Large intestine (tissue), 3 donors: ENCODE measurements at regions not wholly inside any gene's neighbourhood (a gene's known extent, or its start where the extent isn't known, plus 50 kb on each side); places are given as distances from the start of the nearest gene placed in this dataset.

Experiments used
- DNase-seq, 2 donors: peaks; one replicate each; pipeline versions ENCODE4 v3.0.0 to v3.0.0-alpha.2; 2013
- H3K27ac ChIP-seq: one replicate; pipeline ENCODE4 v1.5.1; 2013; ENCODE audit warnings: low read length
- H3K27me3 ChIP-seq: 2 replicates; pipeline ENCODE4 v1.6.1; 2013; ENCODE audit warnings: low read length; ENCODE audit not compliant: control insufficient read depth, insufficient read depth
- H3K36me3 ChIP-seq: 2 replicates; pipeline ENCODE4 v1.6.1; 2013; ENCODE audit warnings: low read length; ENCODE audit not compliant: control insufficient read depth, insufficient read depth
- H3K4me1 ChIP-seq: one replicate; pipeline ENCODE4 v1.6.1; 2013; ENCODE audit warnings: low read length; ENCODE audit not compliant: control insufficient read depth, insufficient read depth
- H3K4me3 ChIP-seq: one replicate; pipeline ENCODE4 v1.5.1; 2013; ENCODE audit warnings: low read length
- H3K9me3 ChIP-seq: one replicate; pipeline ENCODE4 v1.6.1; 2013; ENCODE audit warnings: mild to moderate bottlenecking, low read depth, low read length, moderate library complexity; ENCODE audit not compliant: control insufficient read depth
- WGBS: methylation state at CpG from one replicate; pipeline ENCODE4 v1.1.5; 2013; ENCODE audit warnings: low lambda C conversion rate; ENCODE audit not compliant: insufficient coverage; 5-methylcytosine and 5-hydroxymethylcytosine counted together

- 82% methylated on average over 1 of the region's 2 CpGs for WGBS
- H3K27me3 ChIP-seq, result peaks cover 2% of the 10 kb centered on the region
- no peaks in the 10 kb centered on the region for H3K4me1 ChIP-seq
- no peak overlapping the region for H3K27ac ChIP-seq
- no peak for DNase-seq
- H3K36me3 ChIP-seq, result no peaks in the 10 kb centered on the region
- no peaks in the 10 kb centered on the region for H3K9me3 ChIP-seq
- H3K4me3 ChIP-seq, result no peak overlapping the region
These were observed 352.7 kb downstream of the MLLT3 start for GRCh38 chr9:20269620-20270019.

GRCh38 chr9:20264896-20265295, 357.4 kb downstream of the MLLT3 start:
- Histone ChIP-seq H3K4me1 (no peaks in the 10 kb centered on the region), H3K9me3 (no peaks in the 10 kb centered on the region), H3K27me3 (no peaks in the 10 kb centered on the region), H3K4me3 (no peak overlapping the region), H3K36me3 (no peaks in the 10 kb centered on the region), H3K27ac (no peak overlapping the region)
- no CpG with 5 or more reads among the region's 7 CpGs for WGBS
- no peak for DNase-seq

- Histone ChIP-seq H3K27me3 (no peaks in the 10 kb centered on the region), H3K27ac (no peak overlapping the region), H3K4me1 (no peaks in the 10 kb centered on the region), H3K4me3 (no peak overlapping the region), H3K9me3 (no peaks in the 10 kb centered on the region), H3K36me3 (no peaks in the 10 kb centered on the region)
- WGBS, result no CpG with 5 or more reads among the region's 4 CpGs
- no peak for DNase-seq
These were observed 359.7 kb downstream of the MLLT3 start for GRCh38 chr9:20262611-20263010.

GRCh38 chr9:20256284-20256948, 365.9 kb downstream of the MLLT3 start:
- no peak overlapping the region for H3K4me3 ChIP-seq
- no peaks in the 10 kb centered on the region for H3K9me3 ChIP-seq
- WGBS, result no CpG with 5 or more reads among the region's 1 CpG
- no peak for DNase-seq
- no peaks in the 10 kb centered on the region for H3K4me1 ChIP-seq
- H3K36me3 ChIP-seq, result no peaks in the 10 kb centered on the region
- no peaks in the 10 kb centered on the region for H3K27me3 ChIP-seq
- no peak overlapping the region for H3K27ac ChIP-seq

- no peak for DNase-seq
- Histone ChIP-seq H3K36me3 (no peaks in the 10 kb centered on the region), H3K27me3 (no peaks in the 10 kb centered on the region), H3K4me3 (no peak overlapping the region), H3K27ac (no peak overlapping the region), H3K4me1 (no peaks in the 10 kb centered on the region), H3K9me3 (no peaks in the 10 kb centered on the region)
- no CpG with 5 or more reads among the region's 3 CpGs for WGBS
These were observed 367.2 kb downstream of the MLLT3 start for GRCh38 chr9:20255052-20255451.

- no peak overlapping the region for H3K27ac ChIP-seq
- no peaks in the 10 kb centered on the region for H3K4me1 ChIP-seq
- no peaks in the 10 kb centered on the region for H3K27me3 ChIP-seq
- no peak for DNase-seq
- H3K4me3 ChIP-seq, result no peak overlapping the region
- H3K9me3 ChIP-seq, result no peaks in the 10 kb centered on the region
- WGBS, result no CpG with 5 or more reads among the region's 5 CpGs
- no peaks in the 10 kb centered on the region for H3K36me3 ChIP-seq
These were observed 368.7 kb downstream of the MLLT3 start for GRCh38 chr9:20253635-20254034.

- WGBS, result no CpG with 5 or more reads among the region's 1 CpG
- Histone ChIP-seq H3K36me3 (no peaks in the 10 kb centered on the region), H3K4me3 (no peak overlapping the region), H3K9me3 (no peaks in the 10 kb centered on the region), H3K4me1 (no peaks in the 10 kb centered on the region), H3K27ac (no peak overlapping the region), H3K27me3 (no peaks in the 10 kb centered on the region)
- DNase-seq, result no peak
These were observed 369.5 kb downstream of the MLLT3 start for GRCh38 chr9:20252778-20253177.

- H3K4me3 ChIP-seq, result no peak overlapping the region
These were observed 371.5 kb downstream of the MLLT3 start for GRCh38 chr9:20250791-20251190.

GRCh38 chr9:20244271-20244670, 378.0 kb downstream of the MLLT3 start:
- Histone ChIP-seq H3K9me3 (no peaks in the 10 kb centered on the region), H3K4me1 (no peaks in the 10 kb centered on the region), H3K27me3 (no peaks in the 10 kb centered on the region), H3K27ac (no peak overlapping the region), H3K4me3 (no peak overlapping the region), H3K36me3 (no peaks in the 10 kb centered on the region)
- DNase-seq, result no peak
- WGBS, result 100% methylated on average over 1 of the region's 6 CpGs

More at GRCh38 chr9:20250791-20251190, 371.5 kb downstream of the MLLT3 start:
- DNase-seq, result no peak
- H3K27me3 ChIP-seq, result no peaks in the 10 kb centered on the region
- no peaks in the 10 kb centered on the region for H3K4me1 ChIP-seq
- H3K27ac ChIP-seq, result no peak overlapping the region
- H3K36me3 ChIP-seq, result no peaks in the 10 kb centered on the region
- WGBS, result no CpG with 5 or more reads among the region's 6 CpGs
- no peaks in the 10 kb centered on the region for H3K9me3 ChIP-seq

GRCh38 chr9:20243841-20244240, 378.5 kb downstream of the MLLT3 start:
- no peaks in the 10 kb centered on the region for H3K4me1 ChIP-seq
- no peak for DNase-seq
- no peaks in the 10 kb centered on the region for H3K36me3 ChIP-seq
- no peaks in the 10 kb centered on the region for H3K9me3 ChIP-seq
- H3K27ac ChIP-seq, result no peak overlapping the region
- H3K27me3 ChIP-seq, result no peaks in the 10 kb centered on the region
- no peak overlapping the region for H3K4me3 ChIP-seq
- WGBS, result 60% methylated on average over 1 of the region's 6 CpGs

- no peak for DNase-seq
- H3K4me3 ChIP-seq, result no peak overlapping the region
- no peaks in the 10 kb centered on the region for H3K36me3 ChIP-seq
- no peaks in the 10 kb centered on the region for H3K27me3 ChIP-seq
- WGBS, result 59% methylated on average over 3 of the region's 10 CpGs
- H3K9me3 ChIP-seq, result no peaks in the 10 kb centered on the region
- H3K4me1 ChIP-seq, result no peaks in the 10 kb centered on the region
- H3K27ac ChIP-seq, result no peak overlapping the region
These were observed 379.6 kb downstream of the MLLT3 start for GRCh38 chr9:20242510-20243189.
